SK-N-SH (cell line): ENCODE measurements at regions not wholly inside any gene's neighbourhood (a gene's known extent, or its start where the extent isn't known, plus 50 kb on each side); places are given as distances from the start of the nearest gene placed in this dataset.

Experiments
- CTCF ChIP-seq: fragments of 200-600 bp; sonication (generic); IDR thresholded peaks from 2 replicates; pipeline ENCODE4 v1.6.1; 2017; ENCODE audit warnings: antibody characterized with exemption, mild to moderate bottlenecking, moderate library complexity
- EP300 ChIP-seq, 2 experiments: IDR thresholded peaks; 2 replicates each; pipeline versions ENCODE4 v1.4.0 to v1.6.1; 2012; ENCODE audit warnings: borderline replicate concordance in 1 of 2, low read depth in 1 of 2, low read length in 1 of 2
- FOXM1 ChIP-seq: IDR thresholded peaks from 2 replicates; pipeline ENCODE4 v1.4.0; 2012; ENCODE audit warnings: low read depth, mild to moderate bottlenecking
- GABPA ChIP-seq: IDR thresholded peaks from 2 replicates; pipeline ENCODE4 v1.4.0; 2012; ENCODE audit warnings: low read depth, mild to moderate bottlenecking
- GATA2 ChIP-seq: sonication (generic); formaldehyde crosslinking; IDR thresholded peaks from 2 replicates; pipeline ENCODE4 v1.5.0; 2020; ENCODE audit warnings: mild to moderate bottlenecking, missing genetic modification reagents
- POLR2AphosphoS5 ChIP-seq: IDR thresholded peaks from 2 replicates; pipeline ENCODE4 v1.6.1; 2012; ENCODE audit warnings: low read depth, low read length
- RAD21 ChIP-seq: IDR thresholded peaks from 2 replicates; pipeline ENCODE4 v1.6.1; 2012; ENCODE audit warnings: mild to moderate bottlenecking, low read length
- RXRA ChIP-seq: IDR thresholded peaks from 2 replicates; pipeline ENCODE4 v1.4.0; 2012; ENCODE audit warnings: low read depth, mild to moderate bottlenecking, borderline replicate concordance
- SIN3A ChIP-seq: IDR thresholded peaks from 2 replicates; pipeline ENCODE4 v1.6.1; 2012; ENCODE audit warnings: low read depth, mild to moderate bottlenecking, low read length, moderate library complexity, borderline replicate concordance
- TAF1 ChIP-seq: IDR thresholded peaks from 2 replicates; pipeline ENCODE4 v1.6.1; 2012; ENCODE audit warnings: low read depth, mild to moderate bottlenecking, low read length, moderate library complexity, borderline replicate concordance
- TCF12 ChIP-seq: IDR thresholded peaks from 2 replicates; pipeline ENCODE4 v1.4.0; 2012
- USF2 ChIP-seq: fragments of 150-350 bp; IDR thresholded peaks from 2 replicates; pipeline ENCODE4 v1.6.1; 2017; ENCODE audit warnings: antibody characterized with exemption, low read length, low read depth, borderline replicate concordance
- YY1 ChIP-seq: IDR thresholded peaks from 2 replicates; pipeline ENCODE4 v1.4.0; 2012; ENCODE audit warnings: low read depth, mild to moderate bottlenecking

- TF ChIP-seq RAD21 (no peak), FOXM1 (no peak), CTCF (no peak), RXRA (no peak), GATA2 (CRISPR knock-in tag) (no peak), TCF12 (no peak), GABPA (no peak), POLR2AphosphoS5 (no peak), EP300 (IDR thresholded peaks at IDR 0.05; ENCODE audit: borderline replicate concordance in 1 of 2, low read depth in 1 of 2, low read length in 1 of 2) (no peak), USF2 (no peak), SIN3A (no peak), YY1 (no peak), TAF1 (no peak)
These were observed 600.8 kb downstream of the CPS1 start for GRCh38 chr2:211157211-211157610.
